ENCODE measurements at regions not wholly inside any gene's neighbourhood (a gene's known extent, or its start where the extent isn't known, plus 50 kb on each side); places are given as distances from the start of the nearest gene placed in this dataset.

DNA sequence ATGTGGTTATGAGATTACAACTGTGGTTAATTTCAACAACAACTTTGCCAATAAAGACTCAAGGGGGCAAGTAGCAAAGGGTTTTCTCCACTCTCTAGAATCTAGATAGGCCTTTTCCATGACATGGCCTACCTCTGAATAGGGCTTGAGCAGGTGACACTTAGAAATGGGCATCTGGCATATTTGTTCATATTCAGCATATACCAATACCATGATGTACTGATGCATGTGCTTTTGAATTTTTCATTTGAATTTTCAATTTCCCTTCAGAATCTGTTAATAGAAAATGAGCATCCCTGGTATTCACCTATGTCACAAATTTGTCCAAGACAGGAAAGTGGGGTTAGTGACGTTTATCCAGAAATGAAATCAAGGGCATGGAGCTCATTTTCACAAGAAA lies 757.5 kb upstream of the NRSN1 start:
- TF ChIP-seq, protein P1, sequence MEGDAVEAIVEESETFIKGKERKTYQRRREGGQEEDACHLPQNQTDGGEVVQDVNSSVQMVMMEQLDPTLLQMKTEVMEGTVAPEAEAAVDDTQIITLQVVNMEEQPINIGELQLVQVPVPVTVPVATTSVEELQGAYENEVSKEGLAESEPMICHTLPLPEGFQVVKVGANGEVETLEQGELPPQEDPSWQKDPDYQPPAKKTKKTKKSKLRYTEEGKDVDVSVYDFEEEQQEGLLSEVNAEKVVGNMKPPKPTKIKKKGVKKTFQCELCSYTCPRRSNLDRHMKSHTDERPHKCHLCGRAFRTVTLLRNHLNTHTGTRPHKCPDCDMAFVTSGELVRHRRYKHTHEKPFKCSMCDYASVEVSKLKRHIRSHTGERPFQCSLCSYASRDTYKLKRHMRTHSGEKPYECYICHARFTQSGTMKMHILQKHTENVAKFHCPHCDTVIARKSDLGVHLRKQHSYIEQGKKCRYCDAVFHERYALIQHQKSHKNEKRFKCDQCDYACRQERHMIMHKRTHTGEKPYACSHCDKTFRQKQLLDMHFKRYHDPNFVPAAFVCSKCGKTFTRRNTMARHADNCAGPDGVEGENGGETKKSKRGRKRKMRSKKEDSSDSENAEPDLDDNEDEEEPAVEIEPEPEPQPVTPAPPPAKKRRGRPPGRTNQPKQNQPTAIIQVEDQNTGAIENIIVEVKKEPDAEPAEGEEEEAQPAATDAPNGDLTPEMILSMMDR (IDR thresholded peaks at IDR 0.05): no peak
- no peak for TF ChIP-seq EP300 (IDR thresholded peaks at IDR 0.05)

All from stomach (tissue), 4 donors.